ENCODE measurements at regions not wholly inside any gene's neighbourhood (a gene's known extent, or its start where the extent isn't known, plus 50 kb on each side); places are given as distances from the start of the nearest gene placed in this dataset.

GRCh38 chr2:144694456-144694855 lies 174.5 kb upstream of the ZEB2 start:
- Histone ChIP-seq H3K9me3 (no peaks in the 10 kb centered on the region), H3K4me1 (ENCODE audit: low read depth) (no peaks in the 10 kb centered on the region), H3K36me3 (ENCODE audit: low read depth) (no peaks in the 10 kb centered on the region), H3K4me3 (no peak overlapping the region)
- no peak for TF ChIP-seq CTCF (IDR thresholded peaks at IDR 0.05)
- ATAC-seq: no peak
- DNase-seq: no peak
- intact Hi-C loops (cut with DNase I, micrococcal nuclease): no loop called here

- no peaks in the 10 kb centered on the region for H3K36me3 ChIP-seq (ENCODE audit: low read depth)
- no peaks in the 10 kb centered on the region for H3K4me1 ChIP-seq (ENCODE audit: low read depth)
- no peak for TF ChIP-seq CTCF (IDR thresholded peaks at IDR 0.05)
- H3K4me3 ChIP-seq: no peak overlapping the region
- intact Hi-C loops (cut with DNase I, micrococcal nuclease): no loop called here
- no peaks in the 10 kb centered on the region for H3K9me3 ChIP-seq
- peak; percentile 25 for ATAC-seq
- no peak for DNase-seq
These were observed 173.3 kb upstream of the ZEB2 start for GRCh38 chr2:144693179-144693578.

- no peak for TF ChIP-seq CTCF (IDR thresholded peaks at IDR 0.05)
- intact Hi-C loops (cut with DNase I, micrococcal nuclease): no loop called here
These were observed 172.7 kb upstream of the ZEB2 start for GRCh38 chr2:144692661-144693060.

GRCh38 chr2:144690771-144691170 lies 170.9 kb upstream of the ZEB2 start:
- ATAC-seq: no peak
- Histone ChIP-seq H3K4me3 (no peak overlapping the region), H3K9me3 (no peaks in the 10 kb centered on the region), H3K36me3 (ENCODE audit: low read depth) (no peaks in the 10 kb centered on the region), H3K4me1 (ENCODE audit: low read depth) (no peaks in the 10 kb centered on the region)
- DNase-seq: no peak
- TF ChIP-seq CTCF (IDR thresholded peaks at IDR 0.05): no peak
- intact Hi-C loops (cut with DNase I, micrococcal nuclease): no loop called here

More at GRCh38 chr2:144692661-144693060, 172.7 kb upstream of the ZEB2 start:
- ATAC-seq: no peak
- H3K36me3 ChIP-seq (ENCODE audit: low read depth): no peaks in the 10 kb centered on the region
- no peaks in the 10 kb centered on the region for H3K9me3 ChIP-seq
- no peaks in the 10 kb centered on the region for H3K4me1 ChIP-seq (ENCODE audit: low read depth)
- no peak overlapping the region for H3K4me3 ChIP-seq
- DNase-seq: no peak

GRCh38 chr2:144686518-144687215 lies 166.7 kb upstream of the ZEB2 start:
- no peak for TF ChIP-seq CTCF (IDR thresholded peaks at IDR 0.05)
- no peak overlapping the region for H3K4me3 ChIP-seq
- no peaks in the 10 kb centered on the region for H3K4me1 ChIP-seq (ENCODE audit: low read depth)
- peak; percentile 10 for ATAC-seq
- H3K9me3 ChIP-seq: no peaks in the 10 kb centered on the region
- intact Hi-C loops (cut with DNase I, micrococcal nuclease): no loop called here
- H3K36me3 ChIP-seq (ENCODE audit: low read depth): no peaks in the 10 kb centered on the region
- DNase-seq: no peak

- Histone ChIP-seq H3K36me3 (ENCODE audit: low read depth) (no peaks in the 10 kb centered on the region), H3K4me3 (no peak overlapping the region), H3K9me3 (no peaks in the 10 kb centered on the region), H3K4me1 (ENCODE audit: low read depth) (no peaks in the 10 kb centered on the region)
- TF ChIP-seq CTCF (IDR thresholded peaks at IDR 0.05): no peak
- intact Hi-C loops (cut with DNase I, micrococcal nuclease): no loop called here
- no peak for DNase-seq
- no peak for ATAC-seq
These were observed 164.0 kb upstream of the ZEB2 start for GRCh38 chr2:144683966-144684365.

Measured in mucosa of descending colon (tissue), 3 donors.